ENCODE measurements at regions not wholly inside any gene's neighbourhood (a gene's known extent, or its start where the extent isn't known, plus 50 kb on each side); places are given as distances from the start of the nearest gene placed in this dataset.

- Mint-ChIP-seq H3K27me3 (ENCODE audit: insufficient read depth, low read depth, poor library complexity) (peaks cover 11% of the 10 kb centered on the region), H3K4me3 (no peak overlapping the region), H3K9me3 (peaks cover 4% of the 10 kb centered on the region; the same call in 2 of the 3 replicates), H3K27ac (no peak overlapping the region), H3K4me1 (peaks cover 9% of the 10 kb centered on the region), H3K36me3 (ENCODE audit: low read depth) (no peaks in the 10 kb centered on the region; the same call in 2 of the 3 replicates)
- Histone ChIP-seq H3F3A (replicated peaks; ENCODE audit: low read depth) (no peaks in the 10 kb centered on the region), H3K79me2 (replicated peaks; ENCODE audit: insufficient read depth) (no peaks in the 10 kb centered on the region), H3K4me2 (no peak overlapping the region), H3K27me3 (ENCODE audit: insufficient read depth) (no peaks in the 10 kb centered on the region), H3K9me2 (ENCODE audit: insufficient read depth) (peaks cover 6% of the 10 kb centered on the region; the same call in 1 of the 2 replicates), H3K36me3 (ENCODE audit: insufficient read depth) (no peaks in the 10 kb centered on the region), H3K27ac (ENCODE audit: low read depth) (no peak overlapping the region), H4K20me1 (replicated peaks; ENCODE audit: insufficient read depth) (no peaks in the 10 kb centered on the region), H3K4me1 (ENCODE audit: insufficient read depth) (0 out of 2 replicates have a peak, but pooled peaks cover 5% of the 10 kb centered on the region), H3K4me3 (no peak overlapping the region), H2AFZ (no peak overlapping the region; the same call in 1 of the 2 replicates)
- no peak for ATAC-seq
- no peak for DNase-seq (ENCODE audit: low spot score)
- TF ChIP-seq JUNB (IDR thresholded peaks at IDR 0.05; ENCODE audit: unreplicated experiment) (no peak), STAT1 (IDR thresholded peaks at IDR 0.05; ENCODE audit: unreplicated experiment) (no peak), ZNF114 (CRISPR knock-in tag; IDR thresholded peaks at IDR 0.05) (no peak), ETS1 (IDR thresholded peaks at IDR 0.05) (no peak), EZH2phosphoT487 (IDR thresholded peaks at IDR 0.05; ENCODE audit: unreplicated experiment) (no peak), ZNF462 (CRISPR knock-in tag; IDR thresholded peaks at IDR 0.05) (no peak), POLR2AphosphoS5 (IDR thresholded peaks at IDR 0.05; ENCODE audit: low read depth) (no peak), NANOG (IDR thresholded peaks at IDR 0.05; ENCODE audit: borderline replicate concordance) (no peak), CTCF (conservative IDR thresholded peaks at IDR 0.05; ENCODE audit: low read depth in 2 of 2) (no peak), ZNF331 (CRISPR knock-in tag; IDR thresholded peaks at IDR 0.05; ENCODE audit: low read depth) (no peak), CREB1 (CRISPR knock-in tag; IDR thresholded peaks at IDR 0.05; ENCODE audit: low read depth) (no peak), REST (IDR thresholded peaks at IDR 0.05; ENCODE audit: unreplicated experiment) (no peak), EZH2 (IDR thresholded peaks at IDR 0.05; ENCODE audit: low read depth, unreplicated experiment) (no peak)
Measured at GRCh38 chr10:46227571-46227935, 59.2 kb upstream of the ANTXRL start.

Measured in GM23338 (cell line).